Motor neuron (in vitro differentiated cells): ENCODE measurements at regions not wholly inside any gene's neighbourhood (a gene's known extent, or its start where the extent isn't known, plus 50 kb on each side); places are given as distances from the start of the nearest gene placed in this dataset.
"Not testable (repeated sequence)": the region's sequence is repeated elsewhere in the genome, so short reads cannot be mapped to it uniquely, and the experiment has no call there.

Experiments
- ATAC-seq, 8 experiments: fragments of 200-7000 bp; cut with Tn5 transposase; replicated peaks in 6 of 8; 2 replicates each; pipeline ENCODE4 v1.8.0; 2021; ENCODE audit warnings: mild to moderate bottlenecking in 8 of 8, moderate library complexity in 8 of 8
- H3K27ac ChIP-seq, 2 donors: fragments of 250-450 bp; sonication (Bioruptor Pico); 2 replicates each; pipeline ENCODE4 v1.9.0; 2021; ENCODE audit warnings: antibody characterized with exemption in 2 of 2, mild to moderate bottlenecking in 2 of 2, moderate library complexity in 1 of 2
- H3K4me1 ChIP-seq, 2 donors: fragments of 250-450 bp; sonication (Bioruptor Pico); replicated peaks in 1 of 2; 2 replicates each; pipeline ENCODE4 v1.6.1; 2021; ENCODE audit warnings: antibody characterized with exemption in 2 of 2, mild to moderate bottlenecking in 2 of 2, moderate library complexity in 1 of 2
- H3K4me3 ChIP-seq, 5 donors: fragments of 250-450 bp; sonication (Bioruptor Pico); 2 replicates each; pipeline ENCODE4 v1.9.0; 2021; ENCODE audit warnings: antibody characterized with exemption in 5 of 5, mild to moderate bottlenecking in 5 of 5, moderate library complexity in 4 of 5
- WGBS, 10 experiments: fragments of 450-650 bp; shearing (Covaris generic); methylation state at CpG; one replicate each; pipeline ENCODE4 v1.0.0; 2022; 5-methylcytosine and 5-hydroxymethylcytosine counted together
- in situ Hi-C, 9 experiments: fragments of 400-800 bp; cut with MboI; loops; one replicate each; pipeline ENCODE4 v1.15.0; 2021; ENCODE audit warnings: low sequenced_read_pairs in 9 of 9, low pct_unique_long_range_greater_than_20kb in 2 of 9; ENCODE audit not compliant: unreplicated experiment in 9 of 9

DNA sequence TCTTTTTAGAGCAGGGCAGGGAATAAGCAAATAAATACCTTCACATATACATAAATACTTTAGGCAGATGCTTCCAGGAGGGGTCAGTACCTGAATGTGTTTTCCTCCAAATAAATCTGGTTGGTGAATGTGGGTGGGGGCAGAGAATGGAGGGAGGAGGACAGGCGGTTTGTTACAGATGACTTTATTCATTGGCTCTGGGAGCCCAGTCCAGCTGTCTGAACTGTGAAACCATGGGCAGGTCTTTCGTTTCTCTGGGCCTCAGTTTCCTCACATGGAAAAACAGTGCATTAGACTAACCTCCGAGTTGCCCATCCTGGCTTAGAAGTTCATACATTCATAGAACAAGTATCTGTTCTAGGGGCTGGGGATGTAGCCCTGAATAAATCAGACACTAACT is 124.6 kb downstream of the IER5 start:
- H3K4me3 ChIP-seq: no peak overlapping the region
- H3K27ac ChIP-seq: no peak overlapping the region
- in situ Hi-C loops: no loop called here
- ATAC-seq: peak in 1 of 8 experiments; percentile 46
- WGBS, 10 experiments: 23 to 86% (median 63%) methylated on average over 1 to 3 of the region's 3 CpGs; no CpG with 5 or more reads in 5 of the 10 experiments
- H3K4me1 ChIP-seq: peaks cover 0 to under 1% of the 10 kb centered on the region in 2 donors

DNA sequence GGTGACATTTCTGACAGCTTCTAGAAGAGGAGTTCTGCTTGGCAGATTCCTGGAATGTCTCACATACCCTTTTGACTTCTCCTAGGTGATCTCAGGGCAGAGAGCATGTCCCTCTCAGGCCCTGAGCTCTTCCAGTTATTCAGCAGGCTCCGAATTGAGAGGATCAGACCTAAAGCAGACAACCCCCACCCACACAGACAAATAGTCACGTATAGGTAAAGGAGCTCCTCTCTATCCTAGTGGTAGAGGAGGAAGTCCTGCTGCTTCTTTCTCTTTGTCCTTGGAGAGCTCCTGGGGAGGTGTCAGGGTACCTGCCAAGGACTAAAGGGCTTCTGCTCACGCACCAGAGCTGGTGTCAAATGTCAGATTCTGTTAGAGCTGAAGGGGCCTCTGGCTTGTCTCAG is 128.1 kb downstream of the IER5 start:
- no peak overlapping the region for H3K4me3 ChIP-seq
- no peak for ATAC-seq
- H3K27ac ChIP-seq: no peak overlapping the region
- no peaks in the 10 kb centered on the region for H3K4me1 ChIP-seq
- in situ Hi-C loops: no loop called here
- WGBS, 10 experiments: 0 to 67% (median 31%) methylated on average over 1 to 3 of the region's 3 CpGs; no CpG with 5 or more reads in 4 of the 10 experiments

DNA sequence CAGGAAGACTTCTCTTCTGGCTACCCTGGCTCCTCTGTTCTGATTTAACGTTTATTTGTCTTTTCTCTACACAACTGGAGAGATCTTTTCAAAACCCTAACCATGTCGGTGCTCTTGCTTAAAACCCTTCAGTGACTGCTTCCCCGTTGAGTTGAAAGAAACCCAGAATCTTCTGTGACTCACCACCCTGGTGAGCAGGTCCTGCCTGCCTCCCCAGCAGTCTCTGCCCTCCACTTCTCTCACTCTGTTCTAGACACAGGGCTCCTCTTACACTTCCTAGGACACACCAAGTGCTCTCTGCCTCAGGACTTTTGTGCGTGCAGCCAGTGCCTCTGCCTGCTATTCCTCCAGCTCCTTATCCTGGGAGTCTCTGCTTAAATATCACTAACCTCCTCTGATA is 131.4 kb downstream of the IER5 start:
- no peak overlapping the region for H3K27ac ChIP-seq
- no peak for ATAC-seq
- H3K4me1 ChIP-seq: no peaks in the 10 kb centered on the region
- WGBS, 10 experiments: 20 to 95% (median 70%) methylated on average over 1 to 4 of the region's 4 CpGs
- no peak overlapping the region for H3K4me3 ChIP-seq
- in situ Hi-C loops: no loop called here

DNA sequence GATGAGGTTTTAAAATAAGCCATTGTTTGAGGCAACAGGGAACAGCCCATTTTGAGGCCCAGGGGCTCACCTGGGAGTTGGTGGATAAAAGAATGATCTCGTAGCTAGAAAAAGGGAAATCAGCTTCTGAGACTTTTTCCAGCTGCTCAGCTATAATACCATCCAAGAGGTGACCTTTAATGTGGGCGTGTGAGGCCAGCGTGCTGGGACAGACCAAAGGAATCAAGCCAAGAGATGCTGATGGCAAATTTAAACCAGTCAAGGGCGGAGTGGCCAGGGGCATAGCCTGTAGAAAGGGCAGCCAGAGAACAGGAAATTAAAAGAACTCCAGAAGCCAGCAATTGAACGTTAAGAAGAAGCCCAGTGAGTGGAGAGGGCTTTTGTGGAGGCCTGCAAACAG is 132.6 kb downstream of the IER5 start:
- Histone ChIP-seq H3K27ac (no peak overlapping the region), H3K4me3 (no peak overlapping the region), H3K4me1 (no peaks in the 10 kb centered on the region)
- ATAC-seq: no peak
- WGBS, 10 experiments: 10 to 79% (median 44%) methylated on average over 1 to 5 of the region's 5 CpGs; no CpG with 5 or more reads in 3 of the 10 experiments
- in situ Hi-C loops: no loop called here

DNA sequence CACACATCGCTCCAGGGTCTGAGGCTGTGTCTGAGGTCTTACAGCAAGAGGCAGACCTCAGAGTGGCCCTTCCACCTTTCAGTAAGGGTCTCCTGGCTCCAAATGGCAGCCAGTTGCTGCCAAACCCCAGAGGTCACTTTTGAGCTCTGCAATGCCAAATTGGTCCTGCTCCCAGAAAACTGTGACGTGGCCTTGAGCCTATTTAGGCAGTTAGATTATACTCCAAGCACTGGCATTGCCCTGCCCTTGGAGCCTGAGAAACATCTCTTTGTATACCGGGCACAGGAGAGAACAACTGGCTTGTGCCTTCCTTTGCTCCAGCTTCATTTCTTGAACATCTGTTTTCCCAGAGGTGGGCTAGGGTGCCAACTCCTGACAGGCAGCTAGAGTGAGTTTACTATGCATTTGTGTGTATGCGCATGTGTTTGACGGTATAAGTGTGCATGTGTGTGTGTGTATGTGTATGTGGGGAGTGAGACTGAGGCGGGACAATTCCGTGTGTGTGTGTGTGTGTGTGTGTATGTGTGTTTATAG is 134.5 kb downstream of the IER5 start:
- Histone ChIP-seq H3K4me3 (no peak overlapping the region), H3K27ac (no peak overlapping the region), H3K4me1 (no peaks in the 10 kb centered on the region)
- WGBS, 10 experiments: 0 to 100% (median 73%) methylated on average over 1 to 6 of the region's 7 CpGs; no CpG with 5 or more reads in 2 of the 10 experiments
- in situ Hi-C loops: no loop called here
- no peak for ATAC-seq

DNA sequence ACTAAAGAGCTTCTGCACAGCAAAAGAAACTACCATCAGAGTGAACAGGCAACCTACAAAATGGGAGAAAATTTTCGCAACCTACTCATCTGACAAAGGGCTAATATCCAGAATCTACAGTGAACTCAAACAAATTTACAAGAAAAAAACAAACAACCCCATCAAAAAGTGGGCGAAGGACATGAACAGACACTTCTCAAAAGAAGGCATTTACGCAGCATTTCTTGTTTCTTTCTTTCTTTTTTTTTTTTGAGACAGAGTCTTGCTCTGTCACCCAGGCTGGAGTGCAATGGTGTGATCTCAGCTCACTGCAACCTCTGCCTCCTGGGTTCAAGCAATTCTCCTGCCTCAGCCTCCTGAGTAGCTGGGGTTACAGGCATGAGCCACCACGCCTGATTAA is 138.2 kb downstream of the IER5 start:
- H3K4me3 ChIP-seq, H3K4me1 ChIP-seq, in situ Hi-C loops, H3K27ac ChIP-seq, ATAC-seq: not testable (repeated sequence)
- WGBS, 10 experiments: 60 to 85% (median 82%) methylated on average over 1 to 2 of the region's 4 CpGs; no CpG with 5 or more reads in 6 of the 10 experiments

DNA sequence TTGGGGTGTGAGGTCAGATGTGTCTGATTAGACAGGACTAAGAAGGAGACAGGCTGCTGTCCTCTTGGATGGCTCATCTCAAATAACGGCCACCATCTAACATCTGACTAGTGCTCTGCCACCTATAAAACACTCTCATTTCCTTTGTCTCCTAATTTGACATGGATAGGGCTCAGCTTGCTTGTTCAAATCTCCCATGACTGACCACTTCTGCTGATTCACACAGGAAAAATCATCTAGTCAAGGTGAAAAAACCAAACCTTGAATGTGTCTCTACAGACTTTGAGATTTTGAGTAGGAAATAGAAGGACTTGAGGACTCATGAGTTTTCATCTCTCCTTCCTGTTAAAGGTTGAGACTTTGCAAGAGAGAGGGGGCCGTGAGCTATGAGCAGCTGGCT is 150.6 kb downstream of the IER5 start:
- no peak overlapping the region for H3K27ac ChIP-seq
- no peak for ATAC-seq
- no peak overlapping the region for H3K4me3 ChIP-seq
- H3K4me1 ChIP-seq: no peaks in the 10 kb centered on the region
- in situ Hi-C loops: no loop called here
- WGBS, 10 experiments: 0 to 80% (median 55%) methylated on average over 1 to 2 of the region's 2 CpGs

DNA sequence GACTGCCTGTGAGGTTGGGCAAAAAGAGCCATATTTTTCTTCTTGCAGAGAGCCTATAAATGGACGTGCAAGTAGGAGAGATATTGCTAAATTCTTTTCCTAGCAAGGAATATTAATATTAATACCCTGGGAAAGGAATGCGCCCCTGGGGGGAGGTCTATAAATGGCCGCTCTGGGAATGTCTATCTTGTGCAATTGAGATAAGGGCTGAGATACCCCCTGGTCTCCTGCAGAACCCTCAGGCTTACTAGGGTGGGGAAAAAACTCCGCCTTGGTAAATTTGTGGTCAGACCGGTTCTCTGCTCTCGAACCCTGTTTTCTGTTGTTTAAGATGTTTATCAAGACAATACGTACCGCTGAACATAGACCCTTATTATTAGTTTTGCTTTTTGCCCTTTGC is 157.8 kb downstream of the IER5 start:
- H3K4me3 ChIP-seq, ATAC-seq, H3K4me1 ChIP-seq, H3K27ac ChIP-seq, in situ Hi-C loops: not testable (repeated sequence)
- 40 to 100% (median 91%) methylated on average over 2 to 8 of the region's 8 CpGs; no CpG with 5 or more reads in 1 of the 10 experiments for WGBS, 10 experiments

DNA sequence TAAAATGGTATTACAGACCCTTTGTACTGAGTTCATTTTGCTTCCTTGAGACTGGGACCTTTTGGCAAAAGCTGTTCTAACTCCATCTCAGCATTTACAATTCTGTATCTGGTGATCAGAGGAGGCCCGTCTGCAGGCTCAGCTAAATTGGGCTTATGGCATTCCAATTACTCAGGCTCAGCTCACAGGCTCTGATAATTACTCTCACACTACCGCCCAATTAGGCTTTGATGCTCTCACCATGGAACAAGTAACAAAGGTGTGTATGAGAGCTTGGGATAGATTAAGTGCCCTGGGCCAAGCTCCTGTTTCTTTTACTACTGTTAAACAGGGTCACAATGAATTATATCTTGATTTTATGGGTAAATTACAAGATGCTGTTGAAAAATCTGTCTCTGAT is 159.9 kb downstream of the IER5 start:
- ATAC-seq, H3K27ac ChIP-seq: not testable (repeated sequence)

DNA sequence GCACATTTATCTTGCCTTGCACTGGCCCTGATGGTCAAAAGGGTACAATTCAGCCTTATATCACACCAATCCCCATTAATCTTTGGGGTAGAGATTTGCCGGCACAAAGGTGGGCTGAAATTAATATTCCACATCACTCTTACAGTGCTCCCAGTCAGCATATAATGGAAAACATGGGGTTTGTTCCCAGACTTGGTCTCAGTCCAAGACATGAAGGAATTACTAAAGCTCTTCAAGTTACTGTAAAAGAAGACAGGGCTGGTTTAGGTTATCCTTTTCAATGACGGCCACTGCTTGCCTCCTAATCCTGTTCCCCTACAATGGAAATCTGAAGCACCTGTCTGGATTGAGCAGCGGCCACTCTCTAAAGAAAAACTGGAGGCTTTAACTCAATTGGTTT is 160.7 kb downstream of the IER5 start:
- ATAC-seq: no peak
- 0 to 100% (median 82%) methylated on average over 1 to 3 of the region's 3 CpGs; no CpG with 5 or more reads in 2 of the 10 experiments for WGBS, 10 experiments
- no peak overlapping the region for H3K27ac ChIP-seq

More for the DNA sequence above, 159.9 kb downstream of the IER5 start:
- 7 to 82% (median 54%) methylated on average over 1 to 2 of the region's 2 CpGs; no CpG with 5 or more reads in 2 of the 10 experiments for WGBS, 10 experiments
- H3K4me1 ChIP-seq, H3K4me3 ChIP-seq, in situ Hi-C loops: not testable (repeated sequence)

DNA sequence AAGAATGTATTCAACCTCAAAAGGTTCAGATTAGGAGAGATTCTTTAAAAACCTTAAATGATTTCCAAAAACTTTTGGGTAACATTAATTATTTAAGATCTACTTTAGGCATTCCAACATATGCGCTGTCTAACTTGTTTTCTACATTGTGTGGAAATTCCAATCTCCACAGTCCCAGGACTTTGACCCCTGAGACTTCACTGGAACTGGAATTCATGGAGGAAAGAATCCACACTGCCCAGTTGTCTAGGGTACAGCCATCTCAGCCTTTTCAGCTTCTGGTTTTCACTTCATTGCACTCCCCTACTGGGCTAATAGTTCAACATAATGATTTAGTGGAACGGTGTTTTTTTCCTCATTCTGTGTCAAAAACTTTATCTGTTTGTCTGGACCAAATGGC is 161.5 kb downstream of the IER5 start:
- ATAC-seq: no peak
- 50 to 100% (median 75%) methylated on average over 1 to 2 of the region's 2 CpGs; no CpG with 5 or more reads in 1 of the 10 experiments for WGBS, 10 experiments
- no peak overlapping the region for H3K27ac ChIP-seq
- in situ Hi-C loops: no loop called here
- no peaks in the 10 kb centered on the region for H3K4me1 ChIP-seq
- H3K4me3 ChIP-seq: no peak overlapping the region

More for the DNA sequence above, 160.7 kb downstream of the IER5 start:
- Histone ChIP-seq H3K4me1 (no peaks in the 10 kb centered on the region), H3K4me3 (no peak overlapping the region)
- in situ Hi-C loops: no loop called here

DNA sequence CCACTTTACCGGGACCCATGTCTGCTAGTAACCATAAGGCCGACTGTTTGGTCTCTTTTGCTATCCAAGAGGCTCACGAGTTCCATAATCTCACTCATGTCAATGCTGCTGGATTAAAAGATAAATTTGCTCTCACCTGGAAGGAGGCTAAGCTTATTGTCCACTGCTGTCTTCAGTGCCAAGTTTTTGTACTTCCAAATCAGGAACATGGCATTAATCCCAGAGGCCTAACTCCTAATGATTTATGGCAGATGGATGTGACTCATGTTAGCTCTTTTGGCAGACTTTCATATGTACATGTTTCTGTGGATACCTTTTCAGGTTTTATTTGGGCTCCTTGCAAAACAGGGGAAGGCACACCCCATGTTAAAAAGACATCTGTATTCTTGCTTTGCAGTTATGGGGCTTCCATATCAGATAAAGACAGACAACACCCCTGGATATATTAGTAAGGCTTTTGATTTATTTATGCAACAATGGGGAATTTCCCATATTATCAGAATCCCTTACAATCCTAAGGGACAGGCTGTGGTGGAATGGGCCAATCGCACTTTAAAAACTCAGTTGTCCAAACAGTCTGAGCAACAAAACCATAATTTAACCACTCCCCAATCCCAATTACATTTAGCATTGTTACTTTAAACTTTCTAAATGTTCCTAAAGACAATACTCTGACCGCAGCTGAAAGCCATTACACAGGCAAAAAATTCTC is 162.7 kb downstream of the IER5 start:
- no peak overlapping the region for H3K27ac ChIP-seq
- 0 to 79% (median 47%) methylated on average over 1 to 5 of the region's 5 CpGs; no CpG with 5 or more reads in 1 of the 10 experiments for WGBS, 10 experiments
- no peaks in the 10 kb centered on the region for H3K4me1 ChIP-seq
- in situ Hi-C loops: no loop called here
- no peak overlapping the region for H3K4me3 ChIP-seq
- ATAC-seq: peak in 1 of 8 experiments; percentile 21

DNA sequence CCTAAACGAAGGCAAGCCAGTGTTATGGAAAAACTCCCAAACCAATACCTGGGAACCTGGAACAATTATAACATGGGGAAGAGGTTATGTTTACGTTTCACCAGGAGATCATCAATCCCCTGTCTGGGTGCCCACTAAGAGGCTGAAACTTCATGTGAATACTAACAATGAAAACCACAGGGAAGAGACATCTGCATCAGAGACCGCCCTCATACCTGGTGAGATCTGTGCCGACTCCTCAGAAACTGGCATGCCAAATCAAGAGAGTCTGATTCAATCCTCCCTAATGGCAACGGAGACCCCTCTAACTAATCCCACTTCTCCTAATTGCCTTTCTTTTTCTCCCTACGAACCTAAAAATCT is 163.2 kb downstream of the IER5 start:
- H3K4me3 ChIP-seq: no peak overlapping the region
- in situ Hi-C loops: no loop called here
- H3K4me1 ChIP-seq: no peaks in the 10 kb centered on the region
- ATAC-seq: no peak
- no peak overlapping the region for H3K27ac ChIP-seq
- 0 to 50% (median 36%) methylated on average over 1 to 6 of the region's 6 CpGs for WGBS, 10 experiments

DNA sequence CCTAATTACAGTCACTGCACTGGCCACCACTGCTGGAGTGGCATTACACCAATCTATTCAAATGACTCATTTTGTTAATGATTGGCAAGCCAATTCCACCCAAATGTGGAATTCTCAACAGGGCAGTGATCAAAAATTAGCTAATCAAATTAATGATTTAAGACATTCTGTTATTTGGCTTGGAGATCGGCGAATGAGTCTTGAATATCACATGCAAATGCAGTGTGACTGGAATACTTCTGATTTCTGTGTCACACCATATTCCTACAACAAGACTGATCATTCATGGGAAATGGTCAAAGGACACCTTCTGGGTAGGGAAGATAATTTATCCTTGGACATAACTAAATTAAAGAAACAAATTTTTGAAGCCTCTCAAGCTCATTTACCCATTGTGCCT is 165.1 kb downstream of the IER5 start:
- H3K4me1 ChIP-seq, H3K4me3 ChIP-seq, in situ Hi-C loops, H3K27ac ChIP-seq, ATAC-seq: not testable (repeated sequence)
- WGBS, 10 experiments: 67 to 100% methylated on average over 2 of the region's 2 CpGs; no CpG with 5 or more reads in 8 of the 10 experiments
